HAP-1 (cell line): ENCODE measurements at regions not wholly inside any gene's neighbourhood (a gene's known extent, or its start where the extent isn't known, plus 50 kb on each side); places are given as distances from the start of the nearest gene placed in this dataset.

Experiments
- DNase-seq, 2 experiments: peaks; one replicate each; pipeline ENCODE4 v3.0.0-alpha.2; 2016 to 2020; ENCODE audit warnings: low spot score in 2 of 2
- H3K27me3 ChIP-seq: fragments of 250-450 bp; sonication (Bioruptor Pico); 2 replicates; pipeline ENCODE4 v1.5.1; 2020; ENCODE audit warnings: low read depth, mild to moderate bottlenecking, moderate library complexity
- H3K36me3 ChIP-seq: fragments of 250-450 bp; sonication (Bioruptor Pico); replicated peaks from 2 replicates; pipeline ENCODE4 v1.5.1; 2020; ENCODE audit warnings: mild to moderate bottlenecking
- H3K4me1 ChIP-seq: fragments of 250-450 bp; sonication (Bioruptor Pico); 2 replicates; pipeline ENCODE4 v1.5.1; 2020; ENCODE audit warnings: mild to moderate bottlenecking
- H3K4me3 ChIP-seq: fragments of 250-450 bp; sonication (Bioruptor Pico); 2 replicates; pipeline ENCODE4 v1.5.1; 2020; ENCODE audit warnings: mild to moderate bottlenecking, moderate library complexity
- H3K9me3 ChIP-seq: fragments of 250-450 bp; sonication (Bioruptor Pico); 2 replicates; pipeline ENCODE4 v1.5.1; 2020; ENCODE audit warnings: mild to moderate bottlenecking, moderate library complexity
- in situ Hi-C: fragments of 300-500 bp; cut with MboI; formaldehyde crosslinking; loops from 3 replicates; pipeline ENCODE4 v1.14.3; 2020; ENCODE audit warnings: low sequenced_read_pairs, inconsistent platforms, mixed read lengths

GRCh38 chr11:70710601-70711000 lies 312.3 kb downstream of the CTTN start:
- H3K27me3 ChIP-seq: peaks cover 7% of the 10 kb centered on the region; the same call in 1 of the 2 replicates

DNA sequence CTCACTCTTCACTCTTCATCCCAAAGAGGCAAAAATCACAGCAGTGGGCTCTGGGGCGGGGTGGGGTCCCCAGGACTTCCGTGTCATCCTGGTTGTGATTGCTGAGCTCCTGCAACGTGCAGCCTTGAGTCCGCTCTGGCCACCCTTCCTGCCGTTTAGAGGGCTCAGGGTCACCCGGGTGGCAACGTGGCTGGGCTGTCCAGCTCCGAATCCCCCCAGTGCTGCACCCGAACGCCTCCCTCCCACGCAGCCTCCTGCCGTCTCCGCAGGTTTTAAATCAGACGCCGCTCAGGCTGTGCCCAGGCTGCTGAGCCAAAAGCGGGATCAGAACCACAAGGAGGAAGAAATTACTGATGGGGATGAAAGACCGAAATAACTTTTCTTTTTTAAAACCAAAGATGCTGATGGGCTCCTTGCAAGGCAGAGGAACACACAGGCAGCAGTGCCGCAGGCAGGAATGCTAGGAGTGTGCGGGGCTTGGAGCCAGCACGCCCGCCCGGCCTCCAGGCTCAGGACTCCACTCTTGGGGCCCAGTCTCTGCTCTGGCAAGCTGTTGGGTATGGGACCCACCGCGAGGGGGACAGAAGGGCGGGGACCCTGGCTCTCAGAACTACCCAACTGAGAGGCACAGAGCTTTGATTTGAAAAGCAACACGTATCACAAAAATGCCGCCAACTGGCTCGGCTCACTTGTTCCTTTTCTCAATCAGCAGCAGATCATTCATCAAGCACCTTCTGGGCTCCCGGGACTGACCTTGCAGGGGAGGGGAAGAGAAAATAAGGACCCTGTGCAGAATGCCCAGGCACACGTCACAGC lies 313.0 kb downstream of the CTTN start:
- Histone ChIP-seq H3K9me3 (no peaks in the 10 kb centered on the region), H3K36me3 (no peaks in the 10 kb centered on the region), H3K27me3 (peaks cover 9% of the 10 kb centered on the region), H3K4me3 (no peak overlapping the region), H3K4me1 (no peaks in the 10 kb centered on the region)
- in situ Hi-C loops: loop anchor here (25.0 kb wide), 1 partner anchor 99 kb away; no protein-coding TSS in a partner anchor
- DNase-seq: no peak

More at GRCh38 chr11:70710601-70711000, 312.3 kb downstream of the CTTN start:
- Histone ChIP-seq H3K4me3 (no peak overlapping the region), H3K36me3 (no peaks in the 10 kb centered on the region), H3K9me3 (no peaks in the 10 kb centered on the region), H3K4me1 (no peaks in the 10 kb centered on the region)
- no peak for DNase-seq
- in situ Hi-C loops: loop anchor here (25.0 kb wide), 1 partner anchor 98 kb away; no protein-coding TSS in a partner anchor

DNA sequence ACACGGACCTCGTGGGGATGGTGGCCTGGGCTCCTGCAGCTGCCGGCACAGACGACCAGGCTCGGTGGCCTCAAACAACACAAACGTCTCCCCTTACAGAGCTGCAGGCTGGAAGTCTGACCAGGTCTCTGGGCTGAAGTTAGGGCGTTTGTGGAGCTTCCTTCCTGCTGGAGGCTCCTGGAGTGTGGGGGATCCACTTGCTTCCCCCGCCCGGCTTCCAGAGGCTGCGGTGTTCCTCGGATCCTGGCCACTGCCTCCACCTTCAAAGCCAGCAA lies 313.5 kb downstream of the CTTN start:
- no peaks in the 10 kb centered on the region for H3K4me1 ChIP-seq
- in situ Hi-C loops: loop anchor here (25.0 kb wide), 1 partner anchor 100 kb away; no protein-coding TSS in a partner anchor
- H3K9me3 ChIP-seq: no peaks in the 10 kb centered on the region
- peaks cover 9% of the 10 kb centered on the region for H3K27me3 ChIP-seq
- H3K4me3 ChIP-seq: no peak overlapping the region
- H3K36me3 ChIP-seq: no peaks in the 10 kb centered on the region
- DNase-seq: no peak

DNA sequence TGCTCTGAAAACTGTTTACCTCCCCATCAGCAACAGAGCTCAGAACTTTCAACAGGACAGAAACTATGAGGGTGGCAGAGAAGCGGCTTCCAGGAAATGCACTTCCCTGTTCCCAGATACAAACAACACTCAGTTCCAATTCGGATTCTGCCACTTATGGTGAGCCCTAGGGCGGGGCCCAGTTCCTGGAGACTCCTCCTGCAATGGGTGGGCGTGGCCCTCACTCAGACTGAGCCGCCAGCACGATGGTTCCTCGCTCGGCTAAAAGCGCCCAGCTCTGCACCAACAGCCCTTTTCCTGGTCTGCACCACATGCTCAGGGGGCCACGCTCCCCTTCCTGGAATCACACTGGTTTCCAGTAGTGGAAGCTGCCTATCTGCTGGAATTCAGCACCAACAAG lies 314.1 kb downstream of the CTTN start:
- no peaks in the 10 kb centered on the region for H3K4me1 ChIP-seq
- H3K27me3 ChIP-seq: peaks cover 9% of the 10 kb centered on the region
- no peaks in the 10 kb centered on the region for H3K36me3 ChIP-seq
- no peaks in the 10 kb centered on the region for H3K9me3 ChIP-seq
- in situ Hi-C loops: loop anchor here (25.0 kb wide), 1 partner anchor 100 kb away; no protein-coding TSS in a partner anchor
- DNase-seq: peak in 1 of 2 experiments; percentile 23
- no peak overlapping the region for H3K4me3 ChIP-seq

DNA sequence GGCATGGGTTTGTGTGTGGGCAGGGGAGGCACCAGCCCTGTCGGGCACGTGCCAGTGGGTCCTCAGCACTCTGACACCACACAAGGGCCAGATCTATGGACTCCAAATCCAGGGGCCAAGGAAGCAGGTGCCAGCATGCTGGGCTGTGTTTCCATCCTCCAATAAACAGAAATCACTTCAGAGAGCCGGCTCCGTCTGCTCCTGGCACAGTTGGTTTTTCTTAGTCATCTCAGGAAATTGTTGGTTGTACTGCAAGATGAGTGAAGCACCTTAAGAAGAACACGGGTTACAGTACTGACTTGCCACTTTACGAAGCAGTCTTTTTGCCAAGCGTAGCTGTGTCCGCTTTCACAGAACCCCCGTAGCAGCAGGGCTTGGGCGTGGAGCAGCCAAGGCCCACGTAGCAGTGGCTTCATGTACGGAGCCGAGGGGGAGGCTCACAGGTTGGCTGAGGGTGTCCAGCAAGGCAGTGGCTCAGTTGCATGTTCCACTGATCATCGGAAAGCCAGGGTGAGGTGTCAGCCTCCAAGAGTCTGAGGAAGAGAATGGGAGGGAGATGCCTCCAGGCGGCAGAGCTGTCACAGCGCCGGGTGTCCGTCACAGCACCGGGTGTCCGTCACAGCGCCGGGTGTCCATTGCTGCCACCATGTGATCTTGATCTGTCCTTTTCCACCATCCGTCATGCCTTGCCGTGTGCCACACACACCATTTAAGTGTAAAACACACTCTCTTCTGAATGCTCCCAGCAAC lies 314.9 kb downstream of the CTTN start:
- Histone ChIP-seq H3K9me3 (no peaks in the 10 kb centered on the region), H3K4me3 (no peak overlapping the region), H3K36me3 (no peaks in the 10 kb centered on the region), H3K27me3 (peaks cover 9% of the 10 kb centered on the region), H3K4me1 (no peaks in the 10 kb centered on the region)
- in situ Hi-C loops: loop anchor here (25.0 kb wide), 1 partner anchor 101 kb away; no protein-coding TSS in a partner anchor
- DNase-seq: no peak

GRCh38 chr11:70713988-70714665 lies 315.8 kb downstream of the CTTN start:
- H3K4me1 ChIP-seq: no peaks in the 10 kb centered on the region
- H3K36me3 ChIP-seq: no peaks in the 10 kb centered on the region
- H3K9me3 ChIP-seq: no peaks in the 10 kb centered on the region
- H3K4me3 ChIP-seq: no peak overlapping the region
- H3K27me3 ChIP-seq: peaks cover 9% of the 10 kb centered on the region
- no peak for DNase-seq
- in situ Hi-C loops: loop anchor here (25.0 kb wide), 1 partner anchor 102 kb away; no protein-coding TSS in a partner anchor

GRCh38 chr11:70715166-70715951 lies 317.0 kb downstream of the CTTN start:
- Histone ChIP-seq H3K9me3 (no peaks in the 10 kb centered on the region), H3K4me3 (no peak overlapping the region), H3K36me3 (no peaks in the 10 kb centered on the region), H3K4me1 (no peaks in the 10 kb centered on the region), H3K27me3 (peaks cover 9% of the 10 kb centered on the region)
- in situ Hi-C loops: loop anchor here (25.0 kb wide), 1 partner anchor 103 kb away; no protein-coding TSS in a partner anchor
- no peak for DNase-seq

DNA sequence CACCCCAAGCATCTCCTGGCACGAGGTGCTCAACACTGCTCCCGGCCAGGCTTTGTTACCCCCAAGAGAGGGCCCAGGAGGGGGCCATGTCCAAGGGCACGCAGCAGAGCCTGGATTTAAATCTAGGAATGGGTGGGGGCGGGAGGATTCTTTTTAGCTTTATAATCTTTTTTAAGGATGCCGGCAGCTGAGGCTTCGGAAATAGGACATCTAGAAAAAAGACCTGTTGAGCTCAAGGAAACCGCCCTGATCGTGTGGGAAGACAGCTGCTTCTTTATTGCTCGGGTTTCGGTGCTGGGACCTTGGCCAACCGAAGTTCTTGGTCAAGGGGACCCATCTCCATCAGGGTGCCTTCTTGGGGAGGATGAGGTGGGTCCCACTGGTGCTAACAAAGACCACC lies 317.9 kb downstream of the CTTN start:
- no peaks in the 10 kb centered on the region for H3K36me3 ChIP-seq
- no peaks in the 10 kb centered on the region for H3K4me1 ChIP-seq
- H3K27me3 ChIP-seq: peaks cover 9% of the 10 kb centered on the region
- no peak for DNase-seq
- no peaks in the 10 kb centered on the region for H3K9me3 ChIP-seq
- H3K4me3 ChIP-seq: no peak overlapping the region
- in situ Hi-C loops: loop anchor here (25.0 kb wide), 1 partner anchor 104 kb away; no protein-coding TSS in a partner anchor

- Histone ChIP-seq H3K4me3 (no peak overlapping the region), H3K36me3 (no peaks in the 10 kb centered on the region), H3K9me3 (no peaks in the 10 kb centered on the region), H3K4me1 (no peaks in the 10 kb centered on the region), H3K27me3 (peaks cover 9% of the 10 kb centered on the region)
- in situ Hi-C loops: loop anchor here (25.0 kb wide), 1 partner anchor 105 kb away; no protein-coding TSS in a partner anchor
- no peak for DNase-seq
Observed at GRCh38 chr11:70716986-70717775, 318.9 kb downstream of the CTTN start.

DNA sequence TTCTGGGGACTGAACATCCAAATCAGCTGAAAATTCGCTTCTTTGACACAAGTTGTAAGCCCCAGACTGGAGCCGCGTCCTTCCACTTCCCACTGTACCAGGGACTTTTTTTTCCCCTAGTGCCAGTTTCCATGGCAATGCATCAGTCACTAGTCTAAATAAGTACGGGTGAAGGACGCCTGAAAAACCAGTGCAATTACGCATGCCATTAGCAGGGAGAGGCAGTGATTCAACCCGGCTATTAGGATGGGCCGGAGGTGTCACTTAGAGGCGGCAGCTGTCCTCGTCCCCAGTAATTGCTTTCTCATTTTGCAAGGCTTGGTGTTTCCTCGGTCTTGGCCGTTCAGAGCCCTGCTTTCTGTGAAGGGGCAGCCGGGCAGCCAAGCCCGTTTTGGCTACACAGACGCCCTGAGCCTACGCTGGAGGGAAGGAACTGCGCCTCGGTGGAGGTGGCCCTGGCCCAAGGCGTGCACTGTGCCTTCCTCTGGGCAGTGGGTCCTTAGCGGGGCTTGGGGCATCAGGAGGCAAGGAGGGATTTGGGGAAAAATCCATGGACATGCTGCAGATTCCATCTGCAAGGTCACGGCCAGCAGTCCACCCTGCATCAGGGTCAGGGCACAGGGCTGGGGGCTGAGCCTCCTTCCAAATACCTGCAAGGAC lies 319.7 kb downstream of the CTTN start:
- no peak for DNase-seq
- Histone ChIP-seq H3K9me3 (no peaks in the 10 kb centered on the region), H3K27me3 (peaks cover 3% of the 10 kb centered on the region), H3K36me3 (no peaks in the 10 kb centered on the region), H3K4me1 (no peaks in the 10 kb centered on the region), H3K4me3 (no peak overlapping the region)
- in situ Hi-C loops: loop anchor here (25.0 kb wide), 1 partner anchor 106 kb away; no protein-coding TSS in a partner anchor

DNA sequence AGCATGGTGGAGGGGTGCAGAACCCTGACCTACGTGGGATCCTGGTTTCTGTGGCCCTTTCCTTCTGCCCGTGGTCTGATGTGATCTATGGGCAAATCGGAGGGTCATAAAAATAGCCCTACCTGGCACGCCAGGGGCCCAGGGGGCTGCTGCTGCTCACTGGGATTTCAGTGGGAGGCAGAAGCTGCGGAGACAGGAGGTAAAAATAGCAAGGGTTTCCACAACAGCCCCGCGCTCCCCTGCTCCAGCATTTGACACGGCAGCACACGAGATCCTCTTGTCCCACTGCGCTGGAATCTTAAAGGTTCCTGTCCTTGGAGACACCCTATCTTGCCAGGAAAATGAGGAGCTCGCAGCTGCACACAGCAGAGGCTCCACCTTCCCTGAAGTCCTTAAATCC lies 321.2 kb downstream of the CTTN start:
- in situ Hi-C loops: loop anchor here (25.0 kb wide), 1 partner anchor 107 kb away; no protein-coding TSS in a partner anchor
- H3K36me3 ChIP-seq: no peaks in the 10 kb centered on the region

DNA sequence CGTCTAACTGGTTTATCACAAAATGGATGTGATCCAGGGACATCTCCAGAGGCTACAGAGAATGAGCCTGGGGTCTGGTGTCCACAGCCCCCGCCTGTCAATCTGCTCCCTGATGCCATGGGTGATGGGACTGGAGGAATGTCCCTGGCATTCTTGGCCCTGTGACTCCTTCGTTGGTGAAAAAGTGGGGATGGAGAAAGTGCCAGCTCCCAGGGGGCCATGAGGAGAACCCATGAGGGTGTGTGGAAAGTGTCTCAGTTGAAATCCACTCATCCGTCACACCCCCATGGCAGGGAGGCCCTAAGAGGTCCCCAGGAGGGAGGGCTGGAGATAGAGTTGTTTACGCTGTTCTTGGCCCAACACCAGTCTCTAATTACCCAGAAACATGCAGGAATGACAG lies 322.0 kb downstream of the CTTN start:
- no peaks in the 10 kb centered on the region for H3K36me3 ChIP-seq
- H3K9me3 ChIP-seq: no peaks in the 10 kb centered on the region
- H3K4me3 ChIP-seq: no peak overlapping the region
- no peak for DNase-seq
- H3K27me3 ChIP-seq: peaks cover 3% of the 10 kb centered on the region; the same call in 1 of the 2 replicates
- no peaks in the 10 kb centered on the region for H3K4me1 ChIP-seq
- in situ Hi-C loops: loop anchor here (25.0 kb wide), 1 partner anchor 108 kb away; no protein-coding TSS in a partner anchor

More for the DNA sequence above, 321.2 kb downstream of the CTTN start:
- DNase-seq: no peak
- Histone ChIP-seq H3K4me3 (no peak overlapping the region), H3K4me1 (no peaks in the 10 kb centered on the region), H3K27me3 (peaks cover 3% of the 10 kb centered on the region; the same call in 1 of the 2 replicates), H3K9me3 (no peaks in the 10 kb centered on the region)
